ENCODE measurements at regions not wholly inside any gene's neighbourhood (a gene's known extent, or its start where the extent isn't known, plus 50 kb on each side); places are given as distances from the start of the nearest gene placed in this dataset.

- intact Hi-C loops (cut with micrococcal nuclease) = no loop called here
- no peaks in the 10 kb centered on the region for H3K9me3 ChIP-seq (ENCODE audit: low read length)
- no peak for TF ChIP-seq CTCF (conservative IDR thresholded peaks at IDR 0.05; ENCODE audit: low read depth, low read length)
- no peak for TF ChIP-seq EZH2 (IDR thresholded peaks at IDR 0.05; ENCODE audit: low read length, unreplicated experiment)
- no peak for TF ChIP-seq EZH2phosphoT487 (IDR thresholded peaks at IDR 0.05; ENCODE audit: borderline replicate concordance, low read length)
- H4K20me1 ChIP-seq (ENCODE audit: low read length) = no peaks in the 10 kb centered on the region
- no TSS peak for BruUV-seq (replicated peaks)
- H3K9ac ChIP-seq (ENCODE audit: low read length) = no peak overlapping the region
- no peaks in the 10 kb centered on the region for H3K27me3 ChIP-seq (ENCODE audit: low read length)
- no peaks in the 10 kb centered on the region for H3F3A ChIP-seq (ENCODE audit: low read length, unreplicated experiment)
- H3K4me1 ChIP-seq (ENCODE audit: insufficient read depth, low read length) = peaks cover 18% of the 10 kb centered on the region
- CTCF ChIA-PET = no interaction called here
- ATAC-seq (no peak), DNase-seq (no peak)
- H3K4me3 ChIP-seq (ENCODE audit: low read length) = no peak overlapping the region
- H3K79me2 ChIP-seq (ENCODE audit: low read length) = no peaks in the 10 kb centered on the region
- no peaks in the 10 kb centered on the region for H3K36me3 ChIP-seq (ENCODE audit: low read depth, low read length)
- no peak overlapping the region for H3K4me2 ChIP-seq (ENCODE audit: low read length)
- no peak overlapping the region for H2AFZ ChIP-seq (ENCODE audit: low read length)
- POLR2A ChIA-PET (ENCODE audit: unreplicated experiment) = no interaction called here
- no peak overlapping the region for H3K27ac ChIP-seq (ENCODE audit: low read length)
- H3K9me2 ChIP-seq (replicated peaks; ENCODE audit: low read length) = no peaks in the 10 kb centered on the region
These were observed 116.8 kb upstream of the SHB start for GRCh38 chr9:38185647-38186403.

GRCh38 chr9:38183994-38184568, 115.1 kb upstream of the SHB start:
- H3K9me3 ChIP-seq (ENCODE audit: low read length) = no peaks in the 10 kb centered on the region
- no peaks in the 10 kb centered on the region for H3K36me3 ChIP-seq (ENCODE audit: low read depth, low read length)
- no peak overlapping the region for H3K4me2 ChIP-seq (ENCODE audit: low read length)
- H3K9ac ChIP-seq (ENCODE audit: low read length) = no peak overlapping the region
- no peak overlapping the region for H3K4me3 ChIP-seq (ENCODE audit: low read length)
- DNase-seq = peak; percentile 38
- no peaks in the 10 kb centered on the region for H4K20me1 ChIP-seq (ENCODE audit: low read length)
- no TSS peak for BruUV-seq (replicated peaks)
- H2AFZ ChIP-seq (ENCODE audit: low read length) = no peak overlapping the region
- no peak overlapping the region for H3K27ac ChIP-seq (ENCODE audit: low read length)
- no peak for ATAC-seq
- POLR2A ChIA-PET (ENCODE audit: unreplicated experiment) = no interaction called here
- no peaks in the 10 kb centered on the region for H3F3A ChIP-seq (ENCODE audit: low read length, unreplicated experiment)
- CTCF ChIA-PET = no interaction called here
- H3K4me1 ChIP-seq (ENCODE audit: insufficient read depth, low read length) = peaks cover 19% of the 10 kb centered on the region
- no peaks in the 10 kb centered on the region for H3K27me3 ChIP-seq (ENCODE audit: low read length)
- no peaks in the 10 kb centered on the region for H3K79me2 ChIP-seq (ENCODE audit: low read length)
- TF ChIP-seq EZH2 (IDR thresholded peaks at IDR 0.05; ENCODE audit: low read length, unreplicated experiment) = no peak
- no peak for TF ChIP-seq EZH2phosphoT487 (IDR thresholded peaks at IDR 0.05; ENCODE audit: borderline replicate concordance, low read length)
- no peak for TF ChIP-seq CTCF (conservative IDR thresholded peaks at IDR 0.05; ENCODE audit: low read depth, low read length)
- no peaks in the 10 kb centered on the region for H3K9me2 ChIP-seq (replicated peaks; ENCODE audit: low read length)
- intact Hi-C loops (cut with micrococcal nuclease) = no loop called here

GRCh38 chr9:38182321-38182720, 113.3 kb upstream of the SHB start:
- POLR2A ChIA-PET (ENCODE audit: unreplicated experiment) = no interaction called here
- H3K27ac ChIP-seq (ENCODE audit: low read length) = no peak overlapping the region
- H3K4me2 ChIP-seq (ENCODE audit: low read length) = no peak overlapping the region
- H3K9me2 ChIP-seq (replicated peaks; ENCODE audit: low read length) = no peaks in the 10 kb centered on the region
- TF ChIP-seq EZH2 (IDR thresholded peaks at IDR 0.05; ENCODE audit: low read length, unreplicated experiment) (no peak), CTCF (conservative IDR thresholded peaks at IDR 0.05; ENCODE audit: low read depth, low read length) (no peak), EZH2phosphoT487 (IDR thresholded peaks at IDR 0.05; ENCODE audit: borderline replicate concordance, low read length) (no peak)
- H4K20me1 ChIP-seq (ENCODE audit: low read length) = no peaks in the 10 kb centered on the region
- H2AFZ ChIP-seq (ENCODE audit: low read length) = no peak overlapping the region
- no peaks in the 10 kb centered on the region for H3K27me3 ChIP-seq (ENCODE audit: low read length)
- DNase-seq (no peak), ATAC-seq (no peak)
- no peaks in the 10 kb centered on the region for H3K36me3 ChIP-seq (ENCODE audit: low read depth, low read length)
- BruUV-seq (replicated peaks) = no TSS peak
- no peaks in the 10 kb centered on the region for H3K79me2 ChIP-seq (ENCODE audit: low read length)
- intact Hi-C loops (cut with micrococcal nuclease) = no loop called here
- no peaks in the 10 kb centered on the region for H3K9me3 ChIP-seq (ENCODE audit: low read length)
- no peaks in the 10 kb centered on the region for H3F3A ChIP-seq (ENCODE audit: low read length, unreplicated experiment)
- H3K9ac ChIP-seq (ENCODE audit: low read length) = no peak overlapping the region
- H3K4me3 ChIP-seq (ENCODE audit: low read length) = no peak overlapping the region
- H3K4me1 ChIP-seq (ENCODE audit: insufficient read depth, low read length) = peaks cover 33% of the 10 kb centered on the region
- CTCF ChIA-PET = no interaction called here

Data from PC-3 (cell line).